GM21515 (cell line): ENCODE measurements at regions not wholly inside any gene's neighbourhood (a gene's known extent, or its start where the extent isn't known, plus 50 kb on each side); places are given as distances from the start of the nearest gene placed in this dataset.
"Not testable (repeated sequence)": the region's sequence is repeated elsewhere in the genome, so short reads cannot be mapped to it uniquely, and the experiment has no call there.

Experiments
- ATAC-seq: cut with Tn5 transposase; IDR thresholded peaks from one replicate; pipeline ENCODE4 v1.9.1; 2021; ENCODE audit not compliant: unreplicated experiment

- ATAC-seq = no peak
Measured at GRCh38 chr15:95169541-95170459, 938.4 kb downstream of the MCTP2 start.

- ATAC-seq = no peak
Measured at GRCh38 chr15:95170561-95171380, 939.4 kb downstream of the MCTP2 start.

GRCh38 chr15:95171564-95171963 lies 940.2 kb downstream of the MCTP2 start:
- no peak for ATAC-seq

DNA sequence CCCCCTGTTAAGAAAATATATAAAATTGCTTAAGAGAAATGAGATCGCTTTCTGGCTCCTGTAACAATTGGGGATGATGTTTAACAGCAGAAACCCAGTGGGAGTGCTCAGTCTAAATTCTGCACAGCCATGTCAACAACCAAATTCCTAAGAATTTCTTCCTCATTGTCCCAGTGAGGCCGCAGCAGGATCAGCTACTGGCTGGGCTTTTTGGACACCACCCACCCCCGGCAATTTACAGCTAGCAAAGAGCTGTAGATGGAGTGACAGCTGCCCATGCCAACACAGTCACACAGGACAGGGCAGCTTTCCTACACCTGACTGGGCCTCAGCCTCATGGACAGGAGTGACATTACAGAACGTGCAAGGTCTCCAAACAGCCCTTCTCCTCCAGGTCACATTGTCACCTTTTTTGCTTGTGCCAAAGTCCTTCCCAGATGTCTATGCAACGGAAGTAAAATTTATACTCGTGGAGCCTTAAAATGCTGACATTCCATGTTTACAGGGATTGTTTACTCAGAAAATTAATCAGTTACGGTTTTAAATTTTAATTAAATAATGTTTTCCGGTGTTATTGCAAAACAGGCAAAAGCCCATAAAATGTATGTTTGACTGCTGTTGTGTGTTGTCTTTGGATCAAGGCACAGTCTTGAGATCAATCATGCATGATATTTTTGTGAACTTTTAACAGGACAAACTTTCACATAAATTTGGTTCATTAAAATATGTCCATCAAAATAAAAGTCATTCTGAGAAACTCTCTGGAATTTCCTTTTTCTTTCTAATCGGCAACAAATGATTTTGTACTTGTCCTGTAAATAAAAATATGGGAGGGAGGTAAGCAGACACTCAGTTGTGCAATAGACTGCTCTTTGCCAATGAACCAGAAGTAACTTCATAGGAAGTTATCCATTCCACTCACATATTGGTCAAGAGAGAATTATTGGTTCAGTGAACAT lies 943.2 kb downstream of the MCTP2 start:
- ATAC-seq = no peak

- no peak for ATAC-seq
Measured at GRCh38 chr15:95175914-95176658, 944.7 kb downstream of the MCTP2 start.

DNA sequence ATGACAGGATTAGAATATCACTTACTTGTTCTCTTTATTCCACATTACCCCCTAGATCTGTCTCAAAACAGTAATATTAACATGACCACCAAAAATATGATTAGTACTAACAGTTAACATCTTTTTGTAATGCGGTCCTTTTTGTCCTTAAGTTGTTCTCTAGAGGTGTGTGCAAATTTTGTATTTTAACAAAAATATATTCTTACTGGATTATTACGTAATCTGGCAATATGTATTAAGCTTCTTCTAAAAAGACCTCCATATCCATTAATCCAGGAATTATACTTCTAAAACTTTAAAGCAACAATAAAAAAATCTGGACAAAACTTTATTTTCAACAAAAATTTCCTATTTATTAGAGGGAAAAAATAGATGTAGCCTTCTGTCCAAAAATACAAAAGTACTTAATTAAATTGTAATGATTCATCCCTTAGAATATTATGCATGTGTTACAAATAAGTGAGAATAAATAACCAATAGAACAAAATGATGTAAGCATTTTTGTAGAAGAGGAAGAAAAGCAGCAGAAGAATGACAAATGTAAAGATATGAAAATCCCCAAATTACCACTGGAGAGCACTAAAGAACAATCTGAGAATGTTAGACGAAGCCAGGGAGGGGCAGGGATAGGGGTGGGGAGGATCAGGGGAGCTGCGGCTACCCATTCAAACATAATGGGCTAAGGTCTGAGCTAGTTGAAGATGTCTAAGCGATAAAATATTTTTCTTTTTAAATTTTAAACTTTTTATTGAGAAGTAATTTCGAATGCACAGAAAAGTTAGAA lies 945.6 kb downstream of the MCTP2 start:
- ATAC-seq = no peak

DNA sequence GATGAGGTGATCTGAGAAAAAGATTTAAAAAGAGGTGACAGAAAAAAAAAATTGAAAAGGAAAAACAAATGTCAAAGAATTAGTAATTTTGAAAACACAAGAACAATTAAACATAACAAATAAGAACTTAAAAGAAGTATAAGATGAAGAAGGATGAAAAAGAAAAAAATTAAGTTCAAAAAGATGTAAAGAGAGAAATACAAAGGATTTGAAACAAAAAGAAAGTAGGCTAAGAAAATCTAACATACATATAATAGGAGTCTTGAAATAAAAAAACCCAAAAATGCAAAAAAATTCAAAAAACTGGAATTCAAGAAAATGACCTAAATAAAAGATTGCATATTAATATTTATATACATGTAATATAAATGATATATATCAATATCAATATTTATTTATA lies 949.2 kb downstream of the MCTP2 start:
- no peak for ATAC-seq

DNA sequence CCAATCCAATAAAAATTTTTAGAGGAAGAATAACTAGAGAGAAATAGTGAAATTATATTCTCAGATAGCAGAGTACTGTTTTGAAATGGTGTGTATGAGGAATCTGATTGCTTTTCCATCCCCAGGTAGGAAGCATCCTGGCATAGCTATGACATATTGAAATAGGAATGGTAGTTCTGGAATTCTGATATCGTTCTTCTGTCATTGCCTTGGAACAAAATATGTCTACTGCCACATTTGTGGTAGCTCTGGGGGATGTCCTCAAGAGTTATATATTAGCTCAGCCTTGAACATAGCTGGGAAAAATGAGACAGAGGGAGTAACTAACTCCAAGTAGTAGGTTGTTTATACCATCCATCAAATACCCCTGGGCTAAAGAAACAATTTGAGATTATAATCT lies 950.7 kb downstream of the MCTP2 start:
- no peak for ATAC-seq

DNA sequence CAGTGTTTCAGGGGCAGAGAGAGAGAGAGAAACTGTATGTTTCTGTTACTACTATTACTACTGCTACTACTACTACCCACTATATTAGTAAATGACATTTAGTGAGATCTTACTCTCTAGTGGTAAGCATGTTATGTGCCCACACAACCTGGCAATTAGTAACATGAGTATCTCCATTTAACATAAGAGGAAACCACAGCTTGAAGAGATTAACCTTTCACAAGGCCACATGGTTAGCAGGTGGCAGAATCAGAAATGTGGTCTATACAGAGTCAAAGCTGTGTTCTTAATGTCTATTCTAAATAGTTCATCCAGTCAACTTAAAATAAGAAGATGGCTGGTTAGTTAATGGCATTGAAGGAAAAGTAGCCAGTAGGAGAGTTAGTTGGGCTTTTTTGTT lies 961.6 kb downstream of the MCTP2 start:
- no peak for ATAC-seq

DNA sequence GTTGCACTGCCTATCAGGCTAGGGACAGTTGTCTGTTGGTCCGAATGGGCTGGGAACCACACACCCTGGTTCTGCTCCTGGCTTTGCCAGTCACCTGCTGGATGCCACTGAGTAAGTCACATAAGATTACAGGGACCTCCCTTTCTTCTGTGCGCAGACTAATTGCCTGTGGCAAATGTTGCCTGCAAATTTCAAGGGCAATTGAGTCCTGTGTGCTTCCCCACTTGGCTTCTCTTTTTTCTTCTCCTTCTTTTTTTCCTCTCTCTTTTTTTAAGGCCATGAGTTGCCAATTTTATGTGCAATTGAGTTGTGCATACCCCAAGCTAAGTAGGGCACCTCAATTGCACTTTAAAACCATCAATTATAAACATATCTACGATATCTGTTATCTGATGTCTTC lies 963.4 kb downstream of the MCTP2 start:
- no peak for ATAC-seq

DNA sequence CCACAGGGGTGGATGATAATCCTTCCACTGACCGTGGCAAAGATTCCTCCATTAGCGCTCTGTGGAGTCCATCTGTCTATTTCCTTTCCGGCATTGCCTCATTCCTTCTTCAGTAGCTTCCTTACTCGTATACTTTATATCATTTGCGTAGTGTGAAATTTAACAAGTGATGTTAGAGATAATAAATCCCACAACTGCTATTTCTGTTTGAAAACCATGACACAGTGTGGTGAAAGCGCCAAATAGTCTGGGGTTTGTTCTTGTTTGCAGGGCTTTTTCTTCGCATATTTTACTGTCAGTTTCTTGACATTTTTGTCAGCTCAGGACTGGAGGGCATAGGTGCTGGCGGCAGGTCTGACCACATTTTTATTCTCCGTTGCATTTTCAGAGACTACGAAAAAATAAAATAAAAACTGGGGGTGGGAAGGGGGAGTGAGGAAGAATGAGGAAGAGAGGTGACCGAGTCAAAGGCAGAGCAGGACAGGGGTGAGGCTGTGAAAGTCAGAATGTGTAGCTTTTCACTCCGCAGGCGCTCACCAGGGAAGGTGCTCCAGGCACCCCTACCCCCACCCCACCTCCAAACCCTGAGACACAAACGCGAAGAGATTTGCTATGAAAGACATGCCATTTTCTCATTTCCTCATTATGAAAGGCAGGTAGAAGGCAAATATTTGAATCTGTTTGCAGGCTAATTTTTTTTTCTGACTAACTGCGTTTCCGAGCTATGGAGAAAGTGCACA lies 965.0 kb downstream of the MCTP2 start:
- ATAC-seq = no peak

DNA sequence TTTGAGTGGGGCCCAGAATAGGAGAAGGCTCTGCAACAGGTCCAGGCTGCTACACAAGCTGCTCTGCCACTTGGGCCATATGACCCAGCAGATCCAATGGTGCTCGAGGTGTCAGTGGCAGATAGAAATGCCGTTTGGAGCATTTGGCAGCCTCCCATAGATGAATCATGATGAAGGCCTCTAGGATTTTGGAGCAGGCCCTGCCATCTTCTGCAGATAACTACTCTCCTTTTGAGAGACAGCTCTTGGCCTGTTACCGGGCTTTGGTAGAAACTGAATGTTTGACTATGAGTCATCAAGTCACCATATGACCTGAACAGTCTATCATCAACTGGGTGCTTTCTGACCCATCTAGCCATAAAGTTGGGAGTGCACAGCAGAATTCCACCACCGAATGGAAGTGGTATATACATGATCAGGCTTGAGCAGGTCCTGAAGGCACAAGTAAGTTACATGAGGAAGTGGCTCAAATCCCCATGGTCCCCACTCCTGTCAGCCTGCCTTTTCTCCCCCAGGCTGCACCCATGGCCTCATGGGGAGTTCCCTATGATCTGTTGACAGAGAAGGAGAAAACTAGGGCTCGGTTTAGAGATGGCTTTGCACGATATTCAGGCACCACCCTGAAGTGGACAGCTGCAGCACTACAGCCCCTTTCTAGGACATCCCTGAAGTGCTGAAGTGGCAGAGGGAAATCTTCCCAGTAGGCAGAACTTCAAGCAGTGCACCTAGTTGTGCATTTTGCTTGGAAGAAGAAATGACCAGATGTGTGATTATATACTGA lies 971.4 kb downstream of the MCTP2 start:
- ATAC-seq = no peak

- no peak for ATAC-seq
Measured at GRCh38 chr15:95205077-95205476, 973.7 kb downstream of the MCTP2 start.

GRCh38 chr15:95205830-95206229 lies 974.5 kb downstream of the MCTP2 start:
- not testable (repeated sequence) for ATAC-seq

DNA sequence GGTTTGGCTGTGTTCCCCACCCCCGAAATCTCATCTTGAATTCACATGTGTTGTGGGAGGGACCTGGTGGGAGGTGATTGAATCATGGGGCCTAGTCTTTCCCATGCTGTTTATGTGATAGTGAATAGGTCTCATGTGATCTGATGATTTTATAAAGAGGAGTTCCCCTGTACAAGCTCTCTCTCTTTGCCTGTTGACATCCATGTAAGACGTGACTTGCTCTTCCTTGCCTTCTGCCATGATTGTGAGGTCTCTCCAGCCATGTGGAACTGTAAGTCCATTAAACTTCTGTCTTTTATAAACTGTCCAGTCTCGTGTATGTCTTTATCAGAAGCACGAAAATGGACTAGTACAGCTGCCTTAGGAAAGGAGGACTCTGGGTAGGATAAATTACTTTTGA lies 976.7 kb downstream of the MCTP2 start:
- no peak for ATAC-seq

DNA sequence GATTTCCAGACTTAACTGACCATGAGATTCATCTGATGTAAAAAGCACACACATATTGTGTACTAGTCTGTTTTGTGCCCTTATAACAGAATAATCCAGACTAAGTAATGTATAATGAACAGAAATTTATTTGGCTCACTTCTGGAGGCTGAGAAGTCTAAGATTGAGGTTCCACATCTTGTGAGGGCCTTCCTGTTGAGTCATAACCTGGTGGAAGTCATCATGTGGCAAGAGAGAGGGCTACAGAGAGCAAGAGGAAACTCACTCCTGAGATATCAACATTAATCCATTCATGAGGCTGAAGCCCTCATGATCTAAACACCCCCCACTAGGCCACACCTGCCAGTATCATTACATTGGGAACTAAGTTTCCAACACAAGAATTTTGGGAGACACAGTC lies 977.6 kb downstream of the MCTP2 start:
- ATAC-seq = no peak

GRCh38 chr15:95210436-95210981 lies 979.1 kb downstream of the MCTP2 start:
- ATAC-seq = no peak

GRCh38 chr15:95215017-95215416 lies 983.7 kb downstream of the MCTP2 start:
- ATAC-seq = no peak
